ENCODE measurements at regions not wholly inside any gene's neighbourhood (a gene's known extent, or its start where the extent isn't known, plus 50 kb on each side); places are given as distances from the start of the nearest gene placed in this dataset.

DNA sequence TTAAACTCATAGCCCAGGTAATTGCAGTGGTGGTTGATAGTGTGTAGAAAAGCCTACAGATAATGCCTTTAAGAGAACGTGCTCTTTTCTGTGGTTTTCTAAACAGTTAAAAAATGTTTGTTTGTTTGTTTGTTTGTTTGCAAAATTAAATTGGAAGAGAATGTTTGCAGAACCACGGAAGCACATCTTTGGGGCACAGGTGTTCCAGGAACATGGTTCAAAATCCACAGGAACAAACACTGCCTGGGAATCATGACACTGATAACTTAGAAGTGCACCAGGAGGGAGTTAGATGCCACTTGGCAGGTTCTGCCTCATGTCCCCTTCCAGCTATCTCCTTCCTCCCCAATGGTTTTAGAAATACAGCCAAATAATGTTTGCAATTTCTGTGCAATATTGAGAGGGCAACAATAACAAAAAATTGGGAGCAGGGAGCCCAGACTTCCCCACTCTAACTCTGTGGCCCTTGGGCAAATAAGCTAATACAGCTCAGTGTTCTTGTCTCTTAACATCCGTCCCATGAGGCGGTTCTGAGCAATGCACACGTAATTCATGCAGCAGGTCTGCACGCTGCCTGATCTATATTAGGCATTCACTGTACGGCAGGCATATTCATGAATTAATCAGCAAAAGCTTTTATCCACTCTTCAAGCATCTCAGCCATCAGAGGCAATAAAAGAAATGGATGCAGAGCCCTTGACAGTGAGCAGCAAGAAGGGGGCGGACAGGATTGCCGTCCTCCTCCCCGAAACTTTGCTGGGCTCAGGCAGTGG is 274.3 kb upstream of the FOXQ1 start:
- TF ChIP-seq FOXP2 (optimal IDR thresholded peaks at IDR 0.05; ENCODE audit: borderline replicate concordance, extremely low read depth, extremely low read length, insufficient read depth), result no peak
- TF ChIP-seq TAF1 (IDR thresholded peaks at IDR 0.05; ENCODE audit: borderline replicate concordance, insufficient read depth, low read length), result no peak
- TF ChIP-seq, protein P1, sequence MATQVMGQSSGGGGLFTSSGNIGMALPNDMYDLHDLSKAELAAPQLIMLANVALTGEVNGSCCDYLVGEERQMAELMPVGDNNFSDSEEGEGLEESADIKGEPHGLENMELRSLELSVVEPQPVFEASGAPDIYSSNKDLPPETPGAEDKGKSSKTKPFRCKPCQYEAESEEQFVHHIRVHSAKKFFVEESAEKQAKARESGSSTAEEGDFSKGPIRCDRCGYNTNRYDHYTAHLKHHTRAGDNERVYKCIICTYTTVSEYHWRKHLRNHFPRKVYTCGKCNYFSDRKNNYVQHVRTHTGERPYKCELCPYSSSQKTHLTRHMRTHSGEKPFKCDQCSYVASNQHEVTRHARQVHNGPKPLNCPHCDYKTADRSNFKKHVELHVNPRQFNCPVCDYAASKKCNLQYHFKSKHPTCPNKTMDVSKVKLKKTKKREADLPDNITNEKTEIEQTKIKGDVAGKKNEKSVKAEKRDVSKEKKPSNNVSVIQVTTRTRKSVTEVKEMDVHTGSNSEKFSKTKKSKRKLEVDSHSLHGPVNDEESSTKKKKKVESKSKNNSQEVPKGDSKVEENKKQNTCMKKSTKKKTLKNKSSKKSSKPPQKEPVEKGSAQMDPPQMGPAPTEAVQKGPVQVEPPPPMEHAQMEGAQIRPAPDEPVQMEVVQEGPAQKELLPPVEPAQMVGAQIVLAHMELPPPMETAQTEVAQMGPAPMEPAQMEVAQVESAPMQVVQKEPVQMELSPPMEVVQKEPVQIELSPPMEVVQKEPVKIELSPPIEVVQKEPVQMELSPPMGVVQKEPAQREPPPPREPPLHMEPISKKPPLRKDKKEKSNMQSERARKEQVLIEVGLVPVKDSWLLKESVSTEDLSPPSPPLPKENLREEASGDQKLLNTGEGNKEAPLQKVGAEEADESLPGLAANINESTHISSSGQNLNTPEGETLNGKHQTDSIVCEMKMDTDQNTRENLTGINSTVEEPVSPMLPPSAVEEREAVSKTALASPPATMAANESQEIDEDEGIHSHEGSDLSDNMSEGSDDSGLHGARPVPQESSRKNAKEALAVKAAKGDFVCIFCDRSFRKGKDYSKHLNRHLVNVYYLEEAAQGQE (IDR thresholded peaks at IDR 0.05; ENCODE audit: insufficient read depth in 1 of 2, low read depth in 2 of 2, low read length in 2 of 2), result no peak
